HCT116 (cell line): ENCODE measurements at regions not wholly inside any gene's neighbourhood (a gene's known extent, or its start where the extent isn't known, plus 50 kb on each side); places are given as distances from the start of the nearest gene placed in this dataset.

Experiments used
- ATAC-seq: fragments of 200-7000 bp; cut with Tn5 transposase; 2 replicates; pipeline ENCODE4 v1.9.1; 2020; ENCODE audit warnings: mild to moderate bottlenecking, moderate library complexity
- BruUV-seq: library from RNA; stranded (reverse); fragments of 400-500 nt; replicated peaks from 2 replicates; lab custom pipeline; 2021; lab: Mats Ljungman, UMichigan
- CTCF ChIA-PET: fragments of 300-600 bp; sonication (Branson Sonifier 250); formaldehyde crosslinking; loops from one replicate; lab custom pipeline; 2021; ENCODE audit warnings: antibody characterized with exemption; lab: Charles Lee
- POLR2A ChIA-PET: fragments of 300-600, 350-600 bp; sonication (Branson Sonifier 250); formaldehyde crosslinking; loops from one replicate; lab custom pipeline; 2021; ENCODE audit warnings: antibody characterized with exemption; lab: Charles Lee
- RAD21 ChIA-PET, 2 experiments: fragments of 300-600 bp; sonication (Branson Sonifier 250); formaldehyde crosslinking; loops; one replicate each; lab custom pipeline; 2023; ENCODE audit warnings: low total read pairs in 2 of 2; ENCODE audit not compliant: uncharacterized antibody in 2 of 2, unreplicated experiment in 2 of 2, low non-redundant PET in 1 of 2; lab: Charles Lee
- DNase-seq: peaks from one replicate; pipeline ENCODE4 v3.0.0-alpha.2; 2010; ENCODE audit warnings: low read depth, low spot score
- H2AFZ ChIP-seq: fragments of 200-600 bp; shearing (Covaris generic), sonication (generic); 2 replicates; pipeline ENCODE4 v1.6.1; 2017; ENCODE audit warnings: low read depth, mixed run types, mixed read lengths, antibody characterized with exemption, low read length; ENCODE audit not compliant: poor library complexity, severe bottlenecking
- H3K27ac ChIP-seq: 2 replicates; pipeline ENCODE4 v1.5.1; 2012; ENCODE audit warnings: low read depth, low read length
- H3K27me3 ChIP-seq: fragments of 200-600 bp; sonication (generic); 2 replicates; pipeline ENCODE4 v1.6.1; 2016; ENCODE audit warnings: mixed run types, low read length, mixed read lengths; ENCODE audit not compliant: insufficient read depth
- H3K36me3 ChIP-seq, 2 experiments: fragments of 200-500 bp in 1 of 2; fragments of 200-600 bp in 1 of 2; sonication (Bioruptor generic) in 1 of 2; sonication (generic) in 1 of 2; 2 replicates each; pipeline versions ENCODE4 v1.5.1 to v1.6.1; 2014 to 2016; ENCODE audit warnings: low read length in 2 of 2, inconsistent platforms in 1 of 2, mixed read lengths in 1 of 2, mixed run types in 1 of 2; ENCODE audit not compliant: insufficient read depth in 2 of 2, control insufficient read depth in 1 of 2
- H3K4me1 ChIP-seq, 2 experiments: fragments of 200-600 bp in 1 of 2; sonication (generic) in 1 of 2; 2 replicates each; pipeline versions ENCODE4 v1.5.1 to v1.6.1; 2012 to 2017; ENCODE audit warnings: low read length in 2 of 2, inconsistent platforms in 1 of 2, mild to moderate bottlenecking in 1 of 2, mixed read lengths in 1 of 2, mixed run types in 1 of 2, moderate library complexity in 1 of 2; ENCODE audit not compliant: insufficient read depth in 2 of 2, control insufficient read depth in 1 of 2
- H3K4me2 ChIP-seq: fragments of 200-600 bp; sonication (generic); 2 replicates; pipeline ENCODE4 v1.6.1; 2017; ENCODE audit warnings: mixed run types, low read length, mixed read lengths
- H3K4me3 ChIP-seq, 2 experiments: fragments of 200-600 bp in 1 of 2; sonication (generic) in 1 of 2; replicated peaks in 1 of 2; 2 replicates each; pipeline ENCODE4 v1.5.1; 2011 to 2016; ENCODE audit warnings: low read length in 2 of 2, control low read depth in 1 of 2, low read depth in 1 of 2, mild to moderate bottlenecking in 1 of 2, mixed read lengths in 1 of 2, mixed run types in 1 of 2
- H3K79me2 ChIP-seq: fragments of 200-600 bp; sonication (generic); 2 replicates; pipeline ENCODE4 v1.6.1; 2017; ENCODE audit warnings: mild to moderate bottlenecking, mixed run types, low read length, moderate library complexity, mixed read lengths; ENCODE audit not compliant: insufficient read depth
- H3K9ac ChIP-seq: fragments of 200-600 bp; sonication (generic); 2 replicates; pipeline ENCODE4 v1.6.1; 2016; ENCODE audit warnings: low read length, mixed read lengths
- H3K9me2 ChIP-seq: fragments of 200-600 bp; sonication (generic), shearing (Covaris generic); 2 replicates; pipeline ENCODE4 v1.6.1; 2017; ENCODE audit warnings: mixed run types, mild to moderate bottlenecking, moderate library complexity; ENCODE audit not compliant: insufficient read depth
- H3K9me3 ChIP-seq, 2 experiments: fragments of 200-500 bp in 1 of 2; fragments of 200-600 bp in 1 of 2; sonication (Bioruptor generic) in 1 of 2; sonication (generic) in 1 of 2; 2 replicates each; pipeline ENCODE4 v1.6.1; 2014 to 2017; ENCODE audit warnings: low read length in 2 of 2, mixed read lengths in 2 of 2, inconsistent platforms in 1 of 2, low read depth in 1 of 2, mild to moderate bottlenecking in 1 of 2, mixed run types in 1 of 2, moderate library complexity in 1 of 2; ENCODE audit not compliant: control insufficient read depth in 1 of 2, insufficient read depth in 1 of 2
- H4K20me1 ChIP-seq: fragments of 200-600 bp; sonication (generic), shearing (Covaris generic); 2 replicates; pipeline ENCODE4 v1.6.1; 2017; ENCODE audit warnings: mixed run types, mild to moderate bottlenecking, moderate library complexity; ENCODE audit not compliant: insufficient read depth
- CBX3 ChIP-seq: IDR thresholded peaks from 2 replicates; pipeline ENCODE4 v1.6.1; 2012; ENCODE audit warnings: low read depth
- ELF1 ChIP-seq: IDR thresholded peaks from 2 replicates; pipeline ENCODE4 v1.6.1; 2012; ENCODE audit warnings: low read depth, borderline replicate concordance
- EZH2 ChIP-seq: fragments of 200-600 bp; sonication (generic); IDR thresholded peaks from 2 replicates; pipeline ENCODE4 v1.6.1; 2017; ENCODE audit warnings: antibody characterized with exemption, mixed run types
- EZH2phosphoT487 ChIP-seq: fragments of 200-600 bp; IDR thresholded peaks from 2 replicates; pipeline ENCODE4 v1.6.1; 2018; ENCODE audit warnings: antibody characterized with exemption, borderline replicate concordance
- FOSL1 ChIP-seq: IDR thresholded peaks from 2 replicates; pipeline ENCODE4 v1.6.1; 2012; ENCODE audit warnings: low read depth
- JUND ChIP-seq: IDR thresholded peaks from 2 replicates; pipeline ENCODE4 v1.6.1; 2012
- MAX ChIP-seq: IDR thresholded peaks from 2 replicates; pipeline ENCODE4 v1.6.1; 2012
- POLR2AphosphoS5 ChIP-seq: IDR thresholded peaks from 2 replicates; pipeline ENCODE4 v1.6.1; 2011; ENCODE audit warnings: mild to moderate bottlenecking, low read depth, low read length, moderate library complexity
- RAD21 ChIP-seq: IDR thresholded peaks from 2 replicates; pipeline ENCODE4 v1.6.1; 2012; ENCODE audit warnings: low read depth, mild to moderate bottlenecking
- SIN3A ChIP-seq: IDR thresholded peaks from 2 replicates; pipeline ENCODE4 v1.6.1; 2012; ENCODE audit warnings: low read depth
- SRF ChIP-seq: IDR thresholded peaks from 2 replicates; pipeline ENCODE4 v1.6.1; 2012; ENCODE audit warnings: low read depth
- ZNF274 ChIP-seq: fragments of 200-500 bp; sonication (Bioruptor generic); IDR thresholded peaks from 2 replicates; pipeline ENCODE4 v1.6.1; 2014; ENCODE audit warnings: mild to moderate bottlenecking, low read depth, low read length, inconsistent platforms
- intact Hi-C: fragments of 100-400 bp; cut with micrococcal nuclease; formaldehyde crosslinking; loops from 2 replicates; pipeline ENCODE4 v1.10.0; 2022
- TF ChIP-seq, protein P1 (sequence below): IDR thresholded peaks from 2 replicates; pipeline ENCODE4 v1.6.1; 2012
- TF ChIP-seq, protein P2 (sequence below): IDR thresholded peaks from 2 replicates; pipeline ENCODE4 v1.6.1; 2011; ENCODE audit warnings: mild to moderate bottlenecking, low read length, moderate library complexity; ENCODE audit not compliant: insufficient replicate concordance; ENCODE audit errors: extremely low read depth
- TF ChIP-seq, protein P3 (sequence below): IDR thresholded peaks from 2 replicates; pipeline ENCODE4 v1.6.1; 2012; ENCODE audit warnings: low read depth

GRCh38 chr4:3365871-3366842 is 73.3 kb downstream of the RGS12 start:
- Histone ChIP-seq H4K20me1 (no peaks in the 10 kb centered on the region), H3K9ac (no peak overlapping the region), H3K9me3 (no peaks in the 10 kb centered on the region), H2AFZ (no peak overlapping the region), H3K9me2 (no peaks in the 10 kb centered on the region), H3K4me1 (no peaks in the 10 kb centered on the region), H3K27ac (no peak overlapping the region), H3K4me2 (no peak overlapping the region), H3K79me2 (no peaks in the 10 kb centered on the region), H3K36me3 (no peaks in the 10 kb centered on the region), H3K27me3 (no peaks in the 10 kb centered on the region), H3K4me3 (no peak overlapping the region)
- ATAC-seq (no peak), DNase-seq (no peak)
- ChIA-PET RAD21 (no interaction called here), CTCF (no interaction called here), POLR2A (no interaction called here)
- intact Hi-C loops: no loop called here
- TF ChIP-seq ELF1 (no peak), RAD21 (no peak), JUND (no peak), ZNF274 (no peak), SRF (no peak), EZH2phosphoT487 (no peak), SIN3A (no peak), POLR2AphosphoS5 (no peak), CBX3 (no peak), FOSL1 (no peak), EZH2 (no peak), MAX (no peak)
- TF ChIP-seq, protein P1, sequence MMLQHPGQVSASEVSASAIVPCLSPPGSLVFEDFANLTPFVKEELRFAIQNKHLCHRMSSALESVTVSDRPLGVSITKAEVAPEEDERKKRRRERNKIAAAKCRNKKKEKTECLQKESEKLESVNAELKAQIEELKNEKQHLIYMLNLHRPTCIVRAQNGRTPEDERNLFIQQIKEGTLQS: no peak
- TF ChIP-seq, protein P2, sequence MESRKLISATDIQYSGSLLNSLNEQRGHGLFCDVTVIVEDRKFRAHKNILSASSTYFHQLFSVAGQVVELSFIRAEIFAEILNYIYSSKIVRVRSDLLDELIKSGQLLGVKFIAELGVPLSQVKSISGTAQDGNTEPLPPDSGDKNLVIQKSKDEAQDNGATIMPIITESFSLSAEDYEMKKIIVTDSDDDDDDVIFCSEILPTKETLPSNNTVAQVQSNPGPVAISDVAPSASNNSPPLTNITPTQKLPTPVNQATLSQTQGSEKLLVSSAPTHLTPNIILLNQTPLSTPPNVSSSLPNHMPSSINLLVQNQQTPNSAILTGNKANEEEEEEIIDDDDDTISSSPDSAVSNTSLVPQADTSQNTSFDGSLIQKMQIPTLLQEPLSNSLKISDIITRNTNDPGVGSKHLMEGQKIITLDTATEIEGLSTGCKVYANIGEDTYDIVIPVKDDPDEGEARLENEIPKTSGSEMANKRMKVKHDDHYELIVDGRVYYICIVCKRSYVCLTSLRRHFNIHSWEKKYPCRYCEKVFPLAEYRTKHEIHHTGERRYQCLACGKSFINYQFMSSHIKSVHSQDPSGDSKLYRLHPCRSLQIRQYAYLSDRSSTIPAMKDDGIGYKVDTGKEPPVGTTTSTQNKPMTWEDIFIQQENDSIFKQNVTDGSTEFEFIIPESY: no peak
- TF ChIP-seq, protein P3, sequence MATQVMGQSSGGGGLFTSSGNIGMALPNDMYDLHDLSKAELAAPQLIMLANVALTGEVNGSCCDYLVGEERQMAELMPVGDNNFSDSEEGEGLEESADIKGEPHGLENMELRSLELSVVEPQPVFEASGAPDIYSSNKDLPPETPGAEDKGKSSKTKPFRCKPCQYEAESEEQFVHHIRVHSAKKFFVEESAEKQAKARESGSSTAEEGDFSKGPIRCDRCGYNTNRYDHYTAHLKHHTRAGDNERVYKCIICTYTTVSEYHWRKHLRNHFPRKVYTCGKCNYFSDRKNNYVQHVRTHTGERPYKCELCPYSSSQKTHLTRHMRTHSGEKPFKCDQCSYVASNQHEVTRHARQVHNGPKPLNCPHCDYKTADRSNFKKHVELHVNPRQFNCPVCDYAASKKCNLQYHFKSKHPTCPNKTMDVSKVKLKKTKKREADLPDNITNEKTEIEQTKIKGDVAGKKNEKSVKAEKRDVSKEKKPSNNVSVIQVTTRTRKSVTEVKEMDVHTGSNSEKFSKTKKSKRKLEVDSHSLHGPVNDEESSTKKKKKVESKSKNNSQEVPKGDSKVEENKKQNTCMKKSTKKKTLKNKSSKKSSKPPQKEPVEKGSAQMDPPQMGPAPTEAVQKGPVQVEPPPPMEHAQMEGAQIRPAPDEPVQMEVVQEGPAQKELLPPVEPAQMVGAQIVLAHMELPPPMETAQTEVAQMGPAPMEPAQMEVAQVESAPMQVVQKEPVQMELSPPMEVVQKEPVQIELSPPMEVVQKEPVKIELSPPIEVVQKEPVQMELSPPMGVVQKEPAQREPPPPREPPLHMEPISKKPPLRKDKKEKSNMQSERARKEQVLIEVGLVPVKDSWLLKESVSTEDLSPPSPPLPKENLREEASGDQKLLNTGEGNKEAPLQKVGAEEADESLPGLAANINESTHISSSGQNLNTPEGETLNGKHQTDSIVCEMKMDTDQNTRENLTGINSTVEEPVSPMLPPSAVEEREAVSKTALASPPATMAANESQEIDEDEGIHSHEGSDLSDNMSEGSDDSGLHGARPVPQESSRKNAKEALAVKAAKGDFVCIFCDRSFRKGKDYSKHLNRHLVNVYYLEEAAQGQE: no peak
- no TSS peak for BruUV-seq
